ENCODE measurements at regions not wholly inside any gene's neighbourhood (a gene's known extent, or its start where the extent isn't known, plus 50 kb on each side); places are given as distances from the start of the nearest gene placed in this dataset.

- Mint-ChIP-seq H3K4me1 (no peaks in the 10 kb centered on the region), H3K27ac (no peak overlapping the region), H3K9me3 (no peaks in the 10 kb centered on the region), H3K4me3 (no peak overlapping the region), H3K27me3 (no peaks in the 10 kb centered on the region), H3K36me3 (no peaks in the 10 kb centered on the region)
- ATAC-seq, result no peak
Observed at GRCh38 chr20:51880188-51880587, 77.9 kb upstream of the SALL4 start.

- Mint-ChIP-seq H3K4me1 (no peaks in the 10 kb centered on the region), H3K4me3 (no peak overlapping the region), H3K27ac (no peak overlapping the region), H3K9me3 (no peaks in the 10 kb centered on the region), H3K27me3 (no peaks in the 10 kb centered on the region), H3K36me3 (no peaks in the 10 kb centered on the region)
- ATAC-seq, result no peak
Observed at GRCh38 chr20:51876313-51876940, 74.1 kb upstream of the SALL4 start.

GRCh38 chr20:51873652-51874051 is 71.3 kb upstream of the SALL4 start:
- H3K27me3 Mint-ChIP-seq, result no peaks in the 10 kb centered on the region

GRCh38 chr20:51871943-51872342 is 69.6 kb upstream of the SALL4 start:
- no peaks in the 10 kb centered on the region for H3K4me1 Mint-ChIP-seq
- no peak overlapping the region for H3K4me3 Mint-ChIP-seq
- no peaks in the 10 kb centered on the region for H3K9me3 Mint-ChIP-seq
- no peak for ATAC-seq
- no peaks in the 10 kb centered on the region for H3K27me3 Mint-ChIP-seq
- H3K27ac Mint-ChIP-seq, result no peak overlapping the region
- H3K36me3 Mint-ChIP-seq, result no peaks in the 10 kb centered on the region

More at GRCh38 chr20:51873652-51874051, 71.3 kb upstream of the SALL4 start:
- Mint-ChIP-seq H3K36me3 (no peaks in the 10 kb centered on the region), H3K4me3 (no peak overlapping the region), H3K4me1 (no peaks in the 10 kb centered on the region), H3K27ac (no peak overlapping the region), H3K9me3 (no peaks in the 10 kb centered on the region)
- ATAC-seq, result no peak

- no peaks in the 10 kb centered on the region for H3K4me1 Mint-ChIP-seq
- no peaks in the 10 kb centered on the region for H3K27me3 Mint-ChIP-seq
- no peaks in the 10 kb centered on the region for H3K9me3 Mint-ChIP-seq
- no peak overlapping the region for H3K4me3 Mint-ChIP-seq
- H3K36me3 Mint-ChIP-seq, result no peaks in the 10 kb centered on the region
- ATAC-seq, result no peak
- no peak overlapping the region for H3K27ac Mint-ChIP-seq
Observed at GRCh38 chr20:51869002-51869401, 66.7 kb upstream of the SALL4 start.

- ATAC-seq, result no peak
- H3K27ac Mint-ChIP-seq, result no peak overlapping the region
- H3K4me3 Mint-ChIP-seq, result no peak overlapping the region
- no peaks in the 10 kb centered on the region for H3K4me1 Mint-ChIP-seq
- no peaks in the 10 kb centered on the region for H3K36me3 Mint-ChIP-seq
- H3K9me3 Mint-ChIP-seq, result no peaks in the 10 kb centered on the region
- H3K27me3 Mint-ChIP-seq, result peaks cover 2% of the 10 kb centered on the region
Observed at GRCh38 chr20:51867251-51867650, 64.9 kb upstream of the SALL4 start.

- Mint-ChIP-seq H3K9me3 (no peaks in the 10 kb centered on the region), H3K36me3 (no peaks in the 10 kb centered on the region), H3K4me1 (no peaks in the 10 kb centered on the region), H3K4me3 (no peak overlapping the region), H3K27me3 (peaks cover 11% of the 10 kb centered on the region), H3K27ac (no peak overlapping the region)
- ATAC-seq, result no peak
Observed at GRCh38 chr20:51864967-51865366, 62.6 kb upstream of the SALL4 start.

DNA sequence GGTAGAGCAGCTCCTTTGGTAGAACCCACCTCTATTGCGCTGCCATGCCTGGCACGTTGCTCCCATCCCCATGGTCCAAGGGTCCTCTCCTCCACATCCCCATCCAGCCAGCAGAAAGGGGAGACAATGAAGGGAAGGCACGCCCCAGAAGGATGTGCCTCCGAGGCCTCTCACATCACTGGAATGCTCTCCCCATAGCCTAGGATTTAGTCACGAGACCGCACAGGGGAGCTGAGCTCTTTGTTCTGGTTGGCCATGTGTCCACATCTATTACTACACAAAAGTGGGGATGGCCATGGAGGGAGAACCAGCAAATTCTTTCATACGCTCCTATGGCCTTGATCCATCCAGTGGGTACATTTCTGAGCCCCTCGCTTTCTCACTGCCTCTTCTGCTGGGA is 60.5 kb upstream of the SALL4 start:
- H3K27me3 Mint-ChIP-seq, result peaks cover 12% of the 10 kb centered on the region
- no peaks in the 10 kb centered on the region for H3K36me3 Mint-ChIP-seq
- no peaks in the 10 kb centered on the region for H3K4me1 Mint-ChIP-seq
- H3K4me3 Mint-ChIP-seq, result no peak overlapping the region
- H3K9me3 Mint-ChIP-seq, result no peaks in the 10 kb centered on the region
- no peak for ATAC-seq
- no peak overlapping the region for H3K27ac Mint-ChIP-seq

GRCh38 chr20:51861726-51862466 is 59.6 kb upstream of the SALL4 start:
- Mint-ChIP-seq H3K9me3 (no peaks in the 10 kb centered on the region), H3K4me3 (no peak overlapping the region), H3K27me3 (peaks cover 21% of the 10 kb centered on the region), H3K4me1 (no peaks in the 10 kb centered on the region), H3K36me3 (no peaks in the 10 kb centered on the region), H3K27ac (no peak overlapping the region)
- no peak for ATAC-seq

GRCh38 chr20:51860111-51860882 is 58.0 kb upstream of the SALL4 start:
- H3K36me3 Mint-ChIP-seq, result no peaks in the 10 kb centered on the region
- ATAC-seq, result no peak
- H3K4me3 Mint-ChIP-seq, result no peak overlapping the region
- H3K4me1 Mint-ChIP-seq, result no peaks in the 10 kb centered on the region
- no peaks in the 10 kb centered on the region for H3K9me3 Mint-ChIP-seq
- H3K27ac Mint-ChIP-seq, result no peak overlapping the region
- peaks cover 24% of the 10 kb centered on the region for H3K27me3 Mint-ChIP-seq

GRCh38 chr20:51856432-51856831 is 54.1 kb upstream of the SALL4 start:
- Mint-ChIP-seq H3K9me3 (no peaks in the 10 kb centered on the region), H3K27ac (no peak overlapping the region), H3K4me3 (no peak overlapping the region), H3K27me3 (peaks cover 14% of the 10 kb centered on the region), H3K4me1 (no peaks in the 10 kb centered on the region), H3K36me3 (no peaks in the 10 kb centered on the region)
- no peak for ATAC-seq

- H3K4me3 Mint-ChIP-seq, result no peak overlapping the region
- no peaks in the 10 kb centered on the region for H3K9me3 Mint-ChIP-seq
- H3K36me3 Mint-ChIP-seq, result no peaks in the 10 kb centered on the region
- no peaks in the 10 kb centered on the region for H3K4me1 Mint-ChIP-seq
- H3K27ac Mint-ChIP-seq, result no peak overlapping the region
- ATAC-seq, result no peak
- H3K27me3 Mint-ChIP-seq, result peaks cover 13% of the 10 kb centered on the region
Observed at GRCh38 chr20:51854921-51855320, 52.6 kb upstream of the SALL4 start.
